ENCODE measurements at regions not wholly inside any gene's neighbourhood (a gene's known extent, or its start where the extent isn't known, plus 50 kb on each side); places are given as distances from the start of the nearest gene placed in this dataset.

GRCh38 chr1:30250984-30251850 is 472.2 kb downstream of the MATN1 start:
- no peak for TF ChIP-seq ZBTB43 (CRISPR knock-in tag; conservative IDR thresholded peaks at IDR 0.05)
- TF ChIP-seq CREB1 (IDR thresholded peaks at IDR 0.05), result no peak
- no peak for TF ChIP-seq CREB1 (CRISPR knock-in tag; IDR thresholded peaks at IDR 0.05)
- TF ChIP-seq ZC3H13 (CRISPR knock-in tag; IDR thresholded peaks at IDR 0.05), result no peak
